HepG2 (cell line): ENCODE measurements at regions not wholly inside any gene's neighbourhood (a gene's known extent, or its start where the extent isn't known, plus 50 kb on each side); places are given as distances from the start of the nearest gene placed in this dataset.

Experiments
- CTCF ChIP-seq: sonication (generic); formaldehyde crosslinking; IDR thresholded peaks from 2 replicates; pipeline ENCODE4 v1.5.0; 2020; ENCODE audit warnings: mild to moderate bottlenecking, missing genetic modification reagents, moderate library complexity
- HCFC1 ChIP-seq: fragments of 150-350 bp; IDR thresholded peaks from 2 replicates; pipeline ENCODE4 v1.6.1; 2014; ENCODE audit warnings: low read depth, low read length
- KDM5A ChIP-seq: fragments of 200-600 bp; sonication (generic); IDR thresholded peaks from 2 replicates; pipeline ENCODE4 v1.7.0; 2018; ENCODE audit warnings: antibody characterized with exemption, mild to moderate bottlenecking, low read length, borderline replicate concordance
- MAFK ChIP-seq, 2 experiments: IDR thresholded peaks in 1 of 2; conservative IDR thresholded peaks in 1 of 2; 2 replicates each; pipeline ENCODE4 v1.6.1; 2011; ENCODE audit warnings: improper control_type of control experiment in 2 of 2, low read length in 2 of 2
- MAX ChIP-seq: IDR thresholded peaks from 2 replicates; pipeline ENCODE4 v1.6.1; 2012; ENCODE audit warnings: inconsistent platforms
- NCOA1 ChIP-seq: sonication (generic); formaldehyde crosslinking; IDR thresholded peaks from 2 replicates; pipeline ENCODE4 v1.9.0; 2021; ENCODE audit warnings: missing genetic modification reagents
- NR0B2 ChIP-seq: sonication (generic); formaldehyde crosslinking; IDR thresholded peaks from 2 replicates; pipeline ENCODE4 v1.4.0; 2020; ENCODE audit warnings: mild to moderate bottlenecking, missing genetic modification reagents
- POLR2A ChIP-seq, 2 experiments: IDR thresholded peaks; 2 replicates each; pipeline ENCODE4 v1.6.1; 2011; ENCODE audit warnings: low read depth in 2 of 2, low read length in 2 of 2, mild to moderate bottlenecking in 1 of 2, moderate library complexity in 1 of 2; ENCODE audit not compliant: insufficient read depth in 1 of 2
- RBM22 ChIP-seq: fragments of 200-400 bp; formaldehyde crosslinking; optimal IDR thresholded peaks from 2 replicates; pipeline ENCODE3; 2017; ENCODE audit warnings: mild to moderate bottlenecking, low read length, moderate library complexity
- TAF1 ChIP-seq: sonication (generic); formaldehyde crosslinking; IDR thresholded peaks from 2 replicates; pipeline ENCODE4 v1.4.0; 2020; ENCODE audit warnings: missing genetic modification reagents
- ZNF143 ChIP-seq: sonication (generic); formaldehyde crosslinking; IDR thresholded peaks from 2 replicates; pipeline ENCODE4 v1.4.0; 2020; ENCODE audit warnings: missing genetic modification reagents
- ZNF207 ChIP-seq: fragments of 450-650 bp; IDR thresholded peaks from 2 replicates; pipeline ENCODE4 v1.6.1; 2016; ENCODE audit warnings: antibody characterized with exemption, borderline replicate concordance
- ZNF337 ChIP-seq: sonication (generic); formaldehyde crosslinking; IDR thresholded peaks from 2 replicates; pipeline ENCODE4 v1.5.1; 2020; ENCODE audit warnings: missing genetic modification reagents, low read depth, mild to moderate bottlenecking, borderline replicate concordance
- ZNF615 ChIP-seq: sonication (generic); formaldehyde crosslinking; IDR thresholded peaks from 2 replicates; pipeline ENCODE4 v1.5.0; 2020; ENCODE audit warnings: mild to moderate bottlenecking, missing genetic modification reagents, borderline replicate concordance

- TF ChIP-seq ZNF615, result no peak
- no peak for TF ChIP-seq MAFK (conservative IDR thresholded peaks at IDR 0.05 in 1 of 2, IDR thresholded peaks at IDR 0.05 in 1 of 2; ENCODE audit: low read length in 2 of 2)
- no peak for TF ChIP-seq CTCF (CRISPR knock-in tag)
- TF ChIP-seq HCFC1, result no peak
- TF ChIP-seq KDM5A, result no peak
- no peak for TF ChIP-seq ZNF337 (CRISPR knock-in tag)
- no peak for TF ChIP-seq RBM22
- no peak for TF ChIP-seq TAF1
- no peak for TF ChIP-seq MAX
- TF ChIP-seq ZNF207, result no peak
- no peak for TF ChIP-seq NCOA1 (CRISPR knock-in tag)
- TF ChIP-seq POLR2A (IDR thresholded peaks at IDR 0.05; ENCODE audit: insufficient read depth in 1 of 2, low read depth in 2 of 2, low read length in 2 of 2), result no peak
- TF ChIP-seq NR0B2 (CRISPR knock-in tag), result no peak
- no peak for TF ChIP-seq ZNF143
Observed at GRCh38 chr12:84594157-84594556, 318.4 kb downstream of the SLC6A15 start.
